ENCODE measurements at regions not wholly inside any gene's neighbourhood (a gene's known extent, or its start where the extent isn't known, plus 50 kb on each side); places are given as distances from the start of the nearest gene placed in this dataset.

GRCh38 chr6:48809700-48810099, 653.4 kb downstream of the MMUT start:
- DNase-seq: no peak

- DNase-seq: no peak
Measured at GRCh38 chr6:48809245-48809644, 653.8 kb downstream of the MMUT start.

- no peak for DNase-seq
Measured at GRCh38 chr6:48798296-48798695, 664.8 kb downstream of the MMUT start.

- no peak for DNase-seq
Measured at GRCh38 chr6:48782225-48782624, 671.2 kb upstream of the PTCHD4 start.

- DNase-seq: no peak
Measured at GRCh38 chr6:48777411-48777810, 666.4 kb upstream of the PTCHD4 start.

- DNase-seq: no peak
Measured at GRCh38 chr6:48775157-48775556, 664.2 kb upstream of the PTCHD4 start.

GRCh38 chr6:48774276-48774675, 663.3 kb upstream of the PTCHD4 start:
- DNase-seq: no peak

GRCh38 chr6:48766349-48766748, 655.4 kb upstream of the PTCHD4 start:
- DNase-seq: no peak

- DNase-seq: peak; percentile 62
Measured at GRCh38 chr6:48765352-48765961, 654.5 kb upstream of the PTCHD4 start.

GRCh38 chr6:48764286-48765044, 653.5 kb upstream of the PTCHD4 start:
- no peak for DNase-seq

- DNase-seq: no peak
Measured at GRCh38 chr6:48757661-48758060, 646.7 kb upstream of the PTCHD4 start.

GRCh38 chr6:48755315-48755714, 644.3 kb upstream of the PTCHD4 start:
- no peak for DNase-seq

GRCh38 chr6:48754641-48755040, 643.6 kb upstream of the PTCHD4 start:
- no peak for DNase-seq

GRCh38 chr6:48750861-48751260, 639.9 kb upstream of the PTCHD4 start:
- DNase-seq: no peak

GRCh38 chr6:48747471-48747870, 636.5 kb upstream of the PTCHD4 start:
- DNase-seq: no peak

- DNase-seq: no peak
Measured at GRCh38 chr6:48747040-48747439, 636.0 kb upstream of the PTCHD4 start.

- DNase-seq: no peak
Measured at GRCh38 chr6:48744948-48745347, 634.0 kb upstream of the PTCHD4 start.

GRCh38 chr6:48743738-48744137, 632.7 kb upstream of the PTCHD4 start:
- no peak for DNase-seq

GRCh38 chr6:48736501-48737206, 625.7 kb upstream of the PTCHD4 start:
- no peak for DNase-seq

- DNase-seq: no peak
Measured at GRCh38 chr6:48735846-48736245, 624.8 kb upstream of the PTCHD4 start.

GRCh38 chr6:48733581-48733980, 622.6 kb upstream of the PTCHD4 start:
- no peak for DNase-seq

- no peak for DNase-seq
Measured at GRCh38 chr6:48714699-48715098, 603.7 kb upstream of the PTCHD4 start.

- no peak for DNase-seq
Measured at GRCh38 chr6:48714250-48714649, 603.3 kb upstream of the PTCHD4 start.

- DNase-seq: no peak
Measured at GRCh38 chr6:48713612-48714011, 602.6 kb upstream of the PTCHD4 start.

Measured in hematopoietic multipotent progenitor cell treated with erythropoietin and hydrocortisone succinate and interleukin-3 and kit ligand, for 6 days (in vitro differentiated cells).